GM03348 (cell line): ENCODE measurements at regions not wholly inside any gene's neighbourhood (a gene's known extent, or its start where the extent isn't known, plus 50 kb on each side); places are given as distances from the start of the nearest gene placed in this dataset.

ENCODE experiments used
- DNase-seq: peaks from one replicate; pipeline ENCODE4 v3.0.0; 2012; ENCODE audit warnings: low spot score

- no peak for DNase-seq
These were observed 504.2 kb downstream of the ANXA1 start for GRCh38 chr9:73655831-73656230.

- no peak for DNase-seq
These were observed 513.6 kb downstream of the ANXA1 start for GRCh38 chr9:73665253-73665652.

GRCh38 chr9:73667749-73668148, 516.1 kb downstream of the ANXA1 start:
- DNase-seq: no peak

- no peak for DNase-seq
These were observed 529.2 kb downstream of the ANXA1 start for GRCh38 chr9:73680831-73681230.

- no peak for DNase-seq
These were observed 531.1 kb downstream of the ANXA1 start for GRCh38 chr9:73682789-73683188.

GRCh38 chr9:73683862-73684591, 532.4 kb downstream of the ANXA1 start:
- DNase-seq: peak; percentile 10

GRCh38 chr9:73684601-73685000, 532.9 kb downstream of the ANXA1 start:
- DNase-seq: no peak

GRCh38 chr9:73685786-73686185, 534.1 kb downstream of the ANXA1 start:
- no peak for DNase-seq

- no peak for DNase-seq
These were observed 537.6 kb downstream of the ANXA1 start for GRCh38 chr9:73689051-73689870.

GRCh38 chr9:73701415-73702057, 549.9 kb downstream of the ANXA1 start:
- no peak for DNase-seq

GRCh38 chr9:73714294-73714693, 562.6 kb downstream of the ANXA1 start:
- DNase-seq: no peak

- DNase-seq: no peak
These were observed 563.9 kb downstream of the ANXA1 start for GRCh38 chr9:73715591-73715990.

- DNase-seq: no peak
These were observed 568.0 kb downstream of the ANXA1 start for GRCh38 chr9:73719660-73720059.

GRCh38 chr9:73720601-73721000, 568.9 kb downstream of the ANXA1 start:
- no peak for DNase-seq

- DNase-seq: no peak
These were observed 584.6 kb downstream of the ANXA1 start for GRCh38 chr9:73736270-73736669.

- no peak for DNase-seq
These were observed 587.3 kb downstream of the ANXA1 start for GRCh38 chr9:73738741-73739530.

- DNase-seq: no peak
These were observed 589.7 kb downstream of the ANXA1 start for GRCh38 chr9:73741316-73741715.

- DNase-seq: no peak
These were observed 590.7 kb downstream of the ANXA1 start for GRCh38 chr9:73742412-73742811.

- DNase-seq: no peak
These were observed 592.2 kb downstream of the ANXA1 start for GRCh38 chr9:73743826-73744225.

- DNase-seq: no peak
These were observed 593.9 kb downstream of the ANXA1 start for GRCh38 chr9:73745598-73745997.

GRCh38 chr9:73753171-73753570, 601.5 kb downstream of the ANXA1 start:
- DNase-seq: no peak

GRCh38 chr9:73761905-73762304, 610.2 kb downstream of the ANXA1 start:
- DNase-seq: no peak
